GM10266 (cell line): ENCODE measurements at regions not wholly inside any gene's neighbourhood (a gene's known extent, or its start where the extent isn't known, plus 50 kb on each side); places are given as distances from the start of the nearest gene placed in this dataset.
"Not testable (repeated sequence)": the region's sequence is repeated elsewhere in the genome, so short reads cannot be mapped to it uniquely, and the experiment has no call there.

ENCODE experiments used
- DNase-seq: peaks from one replicate; pipeline ENCODE4 v3.0.0; 2012; ENCODE audit errors: extremely low spot score
- CTCF ChIP-seq: IDR thresholded peaks from 2 replicates; pipeline ENCODE4 v1.5.1; 2012; ENCODE audit warnings: mild to moderate bottlenecking, low read depth; ENCODE audit not compliant: control insufficient read depth, insufficient read depth; ENCODE audit errors: missing control alignments

- DNase-seq = no peak
- no peak for TF ChIP-seq CTCF
These were observed 756.5 kb upstream of the AGA start for GRCh38 chr4:178198691-178199090.

GRCh38 chr4:178202422-178202821 is 760.2 kb upstream of the AGA start:
- DNase-seq = no peak
- no peak for TF ChIP-seq CTCF

- no peak for DNase-seq
- no peak for TF ChIP-seq CTCF
These were observed 763.6 kb upstream of the AGA start for GRCh38 chr4:178205826-178206225.

- no peak for DNase-seq
- TF ChIP-seq CTCF = no peak
These were observed 773.1 kb upstream of the AGA start for GRCh38 chr4:178215309-178215708.

GRCh38 chr4:178215763-178216162 is 773.5 kb upstream of the AGA start:
- TF ChIP-seq CTCF = no peak
- DNase-seq = no peak

- DNase-seq = not testable (repeated sequence)
These were observed 784.2 kb upstream of the AGA start for GRCh38 chr4:178226421-178226820.

GRCh38 chr4:178233906-178234305 is 791.7 kb upstream of the AGA start:
- DNase-seq = no peak
- TF ChIP-seq CTCF = no peak

- TF ChIP-seq CTCF = no peak
- no peak for DNase-seq
These were observed 798.7 kb upstream of the AGA start for GRCh38 chr4:178240891-178241290.
